ENCODE measurements at regions not wholly inside any gene's neighbourhood (a gene's known extent, or its start where the extent isn't known, plus 50 kb on each side); places are given as distances from the start of the nearest gene placed in this dataset.

DNA sequence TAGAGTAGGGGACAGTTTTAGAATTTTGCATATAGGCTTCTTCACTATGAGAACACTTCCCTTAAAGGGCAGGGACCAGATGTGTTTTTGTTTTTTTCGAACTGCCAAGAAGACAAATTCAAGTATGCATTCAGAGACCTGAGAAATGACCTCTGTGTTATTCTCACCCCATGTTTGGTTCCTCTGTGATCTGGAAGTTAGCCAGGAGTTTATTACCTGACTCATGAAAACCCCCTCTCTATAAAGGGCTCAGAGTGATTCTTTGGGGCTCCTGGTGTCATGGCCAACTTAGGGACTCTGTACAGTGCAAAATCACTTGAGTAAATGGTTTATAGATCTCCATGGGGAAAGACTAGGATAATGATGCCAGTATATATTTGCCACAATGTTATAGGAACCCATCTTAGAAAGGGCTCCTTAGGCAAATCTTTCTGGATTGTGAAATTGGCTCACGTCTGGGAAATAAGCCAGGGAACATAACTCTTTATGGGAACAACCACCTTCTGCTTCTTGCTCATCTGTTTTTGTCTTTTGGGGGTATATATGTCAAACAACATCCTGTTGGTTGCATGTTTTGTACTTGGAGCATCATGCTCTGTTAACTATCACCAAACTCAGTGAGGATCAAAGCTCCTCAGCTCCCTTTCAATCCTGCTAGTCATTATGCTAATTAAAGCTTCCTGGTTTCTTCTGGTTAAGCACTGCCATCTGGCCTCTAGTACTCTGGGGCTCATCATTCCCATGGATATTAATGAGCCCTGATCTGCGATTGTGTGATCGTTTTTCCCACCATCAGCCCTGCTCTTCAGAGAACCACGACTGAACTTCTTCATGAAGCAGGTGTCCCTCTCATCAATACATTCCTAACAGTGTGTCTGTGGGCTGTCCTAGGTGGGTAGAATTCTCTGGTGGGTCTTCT, 173.4 kb upstream of the CDH12 start:
- Histone ChIP-seq H3K9me3 (no peaks in the 10 kb centered on the region), H3K27me3 (no peaks in the 10 kb centered on the region), H3K36me3 (no peaks in the 10 kb centered on the region), H3K4me1 (no peaks in the 10 kb centered on the region), H3K4me3 (no peak overlapping the region), H3K27ac (no peak overlapping the region)
- TF ChIP-seq, protein P1, sequence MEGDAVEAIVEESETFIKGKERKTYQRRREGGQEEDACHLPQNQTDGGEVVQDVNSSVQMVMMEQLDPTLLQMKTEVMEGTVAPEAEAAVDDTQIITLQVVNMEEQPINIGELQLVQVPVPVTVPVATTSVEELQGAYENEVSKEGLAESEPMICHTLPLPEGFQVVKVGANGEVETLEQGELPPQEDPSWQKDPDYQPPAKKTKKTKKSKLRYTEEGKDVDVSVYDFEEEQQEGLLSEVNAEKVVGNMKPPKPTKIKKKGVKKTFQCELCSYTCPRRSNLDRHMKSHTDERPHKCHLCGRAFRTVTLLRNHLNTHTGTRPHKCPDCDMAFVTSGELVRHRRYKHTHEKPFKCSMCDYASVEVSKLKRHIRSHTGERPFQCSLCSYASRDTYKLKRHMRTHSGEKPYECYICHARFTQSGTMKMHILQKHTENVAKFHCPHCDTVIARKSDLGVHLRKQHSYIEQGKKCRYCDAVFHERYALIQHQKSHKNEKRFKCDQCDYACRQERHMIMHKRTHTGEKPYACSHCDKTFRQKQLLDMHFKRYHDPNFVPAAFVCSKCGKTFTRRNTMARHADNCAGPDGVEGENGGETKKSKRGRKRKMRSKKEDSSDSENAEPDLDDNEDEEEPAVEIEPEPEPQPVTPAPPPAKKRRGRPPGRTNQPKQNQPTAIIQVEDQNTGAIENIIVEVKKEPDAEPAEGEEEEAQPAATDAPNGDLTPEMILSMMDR (IDR thresholded peaks at IDR 0.05): no peak
- intact Hi-C loops (cut with DNase I): no loop called here
- ATAC-seq (no peak), DNase-seq (no peak)

- intact Hi-C loops (cut with DNase I): no loop called here
- TF ChIP-seq, protein P1 (IDR thresholded peaks at IDR 0.05): no peak
- Histone ChIP-seq H3K4me3 (no peak overlapping the region), H3K36me3 (no peaks in the 10 kb centered on the region), H3K9me3 (no peaks in the 10 kb centered on the region), H3K4me1 (no peaks in the 10 kb centered on the region), H3K27me3 (no peaks in the 10 kb centered on the region), H3K27ac (no peak overlapping the region)
- DNase-seq (no peak), ATAC-seq (no peak)
These were observed 172.6 kb upstream of the CDH12 start for GRCh38 chr5:23025629-23026233.

- ATAC-seq (no peak), DNase-seq (no peak)
- H3K9me3 ChIP-seq: no peaks in the 10 kb centered on the region
- no peak overlapping the region for H3K4me3 ChIP-seq
- TF ChIP-seq, protein P1 (IDR thresholded peaks at IDR 0.05): no peak
- H3K27ac ChIP-seq: no peak overlapping the region
- no peaks in the 10 kb centered on the region for H3K4me1 ChIP-seq
- no peaks in the 10 kb centered on the region for H3K27me3 ChIP-seq
- intact Hi-C loops (cut with DNase I): no loop called here
- no peaks in the 10 kb centered on the region for H3K36me3 ChIP-seq
These were observed 171.3 kb upstream of the CDH12 start for GRCh38 chr5:23024470-23024869.

DNA sequence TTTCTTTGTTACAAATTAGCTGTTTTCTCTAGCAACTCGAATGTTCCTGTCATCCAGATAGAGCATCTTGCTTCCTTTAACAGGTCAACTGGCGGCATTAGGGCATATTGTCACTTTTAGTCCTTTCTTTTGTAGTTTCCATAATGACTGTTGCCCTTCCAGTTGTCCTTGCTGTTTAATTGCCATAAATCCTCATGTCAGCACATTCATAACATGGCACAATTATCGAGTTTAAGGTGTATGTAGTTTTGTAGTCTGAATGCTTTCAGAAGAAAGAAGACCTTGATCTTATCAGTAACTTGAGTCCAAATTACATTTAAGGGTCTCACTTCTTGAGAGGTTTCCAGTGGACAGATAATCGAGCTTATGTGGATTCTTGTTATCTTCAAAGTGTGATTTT, 161.7 kb upstream of the CDH12 start:
- no peaks in the 10 kb centered on the region for H3K4me1 ChIP-seq
- H3K27me3 ChIP-seq: no peaks in the 10 kb centered on the region
- H3K9me3 ChIP-seq: no peaks in the 10 kb centered on the region
- H3K36me3 ChIP-seq: no peaks in the 10 kb centered on the region
- TF ChIP-seq, protein P1 (IDR thresholded peaks at IDR 0.05): no peak
- no peak overlapping the region for H3K27ac ChIP-seq
- DNase-seq (no peak), ATAC-seq (no peak)
- intact Hi-C loops (cut with DNase I): no loop called here
- H3K4me3 ChIP-seq: no peak overlapping the region

- DNase-seq: no peak
- no peaks in the 10 kb centered on the region for H3K9me3 ChIP-seq
- no peak for ATAC-seq
- intact Hi-C loops (cut with DNase I): no loop called here
- TF ChIP-seq, protein P1 (IDR thresholded peaks at IDR 0.05): no peak
- no peaks in the 10 kb centered on the region for H3K4me1 ChIP-seq
- no peak overlapping the region for H3K4me3 ChIP-seq
- H3K27ac ChIP-seq: no peak overlapping the region
- no peaks in the 10 kb centered on the region for H3K27me3 ChIP-seq
- no peaks in the 10 kb centered on the region for H3K36me3 ChIP-seq
These were observed 161.1 kb upstream of the CDH12 start for GRCh38 chr5:23014266-23014665.

Data from left lung (tissue), 4 donors.